PFSK-1 (cell line): ENCODE measurements at regions not wholly inside any gene's neighbourhood (a gene's known extent, or its start where the extent isn't known, plus 50 kb on each side); places are given as distances from the start of the nearest gene placed in this dataset.

ENCODE experiments used
- FOXP2 ChIP-seq: optimal IDR thresholded peaks from 2 replicates; pipeline ENCODE3; 2011; ENCODE audit warnings: borderline replicate concordance, control low read depth, inconsistent platforms; ENCODE audit not compliant: insufficient read depth; ENCODE audit errors: extremely low read length, extremely low read depth
- POLR2AphosphoS5 ChIP-seq: IDR thresholded peaks from 2 replicates; pipeline ENCODE4 v1.6.1; 2012; ENCODE audit warnings: low read depth, mild to moderate bottlenecking, control low read depth, low read length, moderate library complexity
- REST ChIP-seq, 2 experiments: IDR thresholded peaks; 2 replicates each; pipeline versions ENCODE4 v1.6.1 to v1.8.0; 2011 to 2012; ENCODE audit warnings: low read depth in 2 of 2, low read length in 2 of 2, control low read depth in 1 of 2, inconsistent platforms in 1 of 2, mild to moderate bottlenecking in 1 of 2, moderate library complexity in 1 of 2; ENCODE audit not compliant: insufficient read depth in 1 of 2
- SIN3A ChIP-seq: IDR thresholded peaks from 2 replicates; pipeline ENCODE4 v1.6.1; 2012; ENCODE audit warnings: mild to moderate bottlenecking, low read length, moderate library complexity, borderline replicate concordance; ENCODE audit not compliant: insufficient read depth
- TAF1 ChIP-seq: IDR thresholded peaks from 2 replicates; pipeline ENCODE4 v1.6.1; 2012; ENCODE audit warnings: low read length, control low read depth, borderline replicate concordance; ENCODE audit not compliant: insufficient read depth

- TF ChIP-seq SIN3A (no peak), FOXP2 (no peak), REST (IDR thresholded peaks at IDR 0.05; ENCODE audit: insufficient read depth in 1 of 2, low read depth in 2 of 2, low read length in 2 of 2) (no peak), TAF1 (no peak), POLR2AphosphoS5 (no peak)
Observed at GRCh38 chr4:101669138-101669831, 121.2 kb upstream of the BANK1 start.

- TF ChIP-seq TAF1 (no peak), POLR2AphosphoS5 (no peak), SIN3A (no peak), REST (IDR thresholded peaks at IDR 0.05; ENCODE audit: insufficient read depth in 1 of 2, low read depth in 2 of 2, low read length in 2 of 2) (no peak), FOXP2 (no peak)
Observed at GRCh38 chr4:101667348-101667747, 123.2 kb upstream of the BANK1 start.

- TF ChIP-seq POLR2AphosphoS5 (no peak), REST (IDR thresholded peaks at IDR 0.05; ENCODE audit: insufficient read depth in 1 of 2, low read depth in 2 of 2, low read length in 2 of 2) (no peak), TAF1 (no peak), FOXP2 (no peak), SIN3A (no peak)
Observed at GRCh38 chr4:101660607-101661006, 129.9 kb upstream of the BANK1 start.

- TF ChIP-seq TAF1 (no peak), FOXP2 (no peak), SIN3A (no peak), POLR2AphosphoS5 (no peak), REST (IDR thresholded peaks at IDR 0.05; ENCODE audit: insufficient read depth in 1 of 2, low read depth in 2 of 2, low read length in 2 of 2) (no peak)
Observed at GRCh38 chr4:101655857-101656256, 134.7 kb upstream of the BANK1 start.

- no peak for TF ChIP-seq TAF1
- no peak for TF ChIP-seq REST (IDR thresholded peaks at IDR 0.05; ENCODE audit: insufficient read depth in 1 of 2, low read depth in 2 of 2, low read length in 2 of 2)
- no peak for TF ChIP-seq FOXP2
- no peak for TF ChIP-seq SIN3A
- TF ChIP-seq POLR2AphosphoS5: no peak
Observed at GRCh38 chr4:101655005-101655404, 135.5 kb upstream of the BANK1 start.
